ENCODE measurements at regions not wholly inside any gene's neighbourhood (a gene's known extent, or its start where the extent isn't known, plus 50 kb on each side); places are given as distances from the start of the nearest gene placed in this dataset.
"Not testable (repeated sequence)": the region's sequence is repeated elsewhere in the genome, so short reads cannot be mapped to it uniquely, and the experiment has no call there.

DNA sequence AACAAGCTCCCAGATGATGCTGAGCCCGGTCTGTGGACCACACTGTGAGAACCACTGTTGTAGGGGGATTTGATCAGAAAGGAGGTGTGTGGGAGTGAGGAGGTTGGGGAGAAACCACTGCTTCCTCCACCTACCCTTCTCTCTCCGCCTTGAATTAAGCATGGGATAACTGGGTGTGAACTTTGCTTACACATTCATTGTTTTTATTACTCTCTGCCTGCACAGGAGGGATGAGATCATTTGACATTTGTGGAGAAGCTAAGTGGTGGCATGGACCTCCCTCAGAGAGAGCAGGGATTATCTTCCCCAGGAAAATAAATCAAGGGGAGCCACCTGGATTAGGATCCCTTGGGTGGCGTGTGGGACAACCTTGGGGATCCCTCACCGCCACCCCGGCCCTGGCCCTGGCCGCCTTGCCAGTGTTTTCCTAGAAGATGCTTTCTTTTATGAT lies 212.1 kb upstream of the ATP6AP2 start:
- POLR2A ChIA-PET = no interaction called here

DNA sequence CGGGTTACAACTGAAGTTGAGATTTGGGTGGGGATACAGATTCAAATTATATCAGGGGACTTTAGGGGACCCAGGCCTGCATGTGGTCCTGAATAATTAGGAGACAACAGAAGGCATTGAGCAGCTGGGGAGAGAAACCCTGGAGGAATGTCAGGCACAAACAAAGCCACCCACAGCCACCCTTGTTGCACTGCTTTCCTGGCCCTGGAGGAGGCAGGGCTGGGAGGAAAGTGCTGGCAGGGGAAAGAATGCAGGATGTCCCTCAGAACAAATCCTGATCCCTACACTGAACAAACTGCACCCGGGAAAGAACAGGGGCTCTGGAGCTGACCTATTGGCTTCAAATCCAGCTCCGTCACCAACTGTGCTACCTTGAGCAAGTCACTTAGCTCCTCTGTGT lies 214.1 kb upstream of the ATP6AP2 start:
- ChIA-PET CTCF (no interaction called here), POLR2A (no interaction called here)
- Histone ChIP-seq H3K27me3 (ENCODE audit: control insufficient read depth, insufficient read depth, low read length) (no peaks in the 10 kb centered on the region), H3K4me3 (ENCODE audit: low read depth, low read length) (no peak overlapping the region), H3K36me3 (ENCODE audit: control insufficient read depth, insufficient read depth, low read length) (no peaks in the 10 kb centered on the region)
- no peak for DNase-seq (ENCODE audit: low read depth)
- TF ChIP-seq, protein P1, sequence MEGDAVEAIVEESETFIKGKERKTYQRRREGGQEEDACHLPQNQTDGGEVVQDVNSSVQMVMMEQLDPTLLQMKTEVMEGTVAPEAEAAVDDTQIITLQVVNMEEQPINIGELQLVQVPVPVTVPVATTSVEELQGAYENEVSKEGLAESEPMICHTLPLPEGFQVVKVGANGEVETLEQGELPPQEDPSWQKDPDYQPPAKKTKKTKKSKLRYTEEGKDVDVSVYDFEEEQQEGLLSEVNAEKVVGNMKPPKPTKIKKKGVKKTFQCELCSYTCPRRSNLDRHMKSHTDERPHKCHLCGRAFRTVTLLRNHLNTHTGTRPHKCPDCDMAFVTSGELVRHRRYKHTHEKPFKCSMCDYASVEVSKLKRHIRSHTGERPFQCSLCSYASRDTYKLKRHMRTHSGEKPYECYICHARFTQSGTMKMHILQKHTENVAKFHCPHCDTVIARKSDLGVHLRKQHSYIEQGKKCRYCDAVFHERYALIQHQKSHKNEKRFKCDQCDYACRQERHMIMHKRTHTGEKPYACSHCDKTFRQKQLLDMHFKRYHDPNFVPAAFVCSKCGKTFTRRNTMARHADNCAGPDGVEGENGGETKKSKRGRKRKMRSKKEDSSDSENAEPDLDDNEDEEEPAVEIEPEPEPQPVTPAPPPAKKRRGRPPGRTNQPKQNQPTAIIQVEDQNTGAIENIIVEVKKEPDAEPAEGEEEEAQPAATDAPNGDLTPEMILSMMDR (IDR thresholded peaks at IDR 0.05; ENCODE audit: insufficient read depth, low read depth, low read length) = no peak

More for the DNA sequence above, 212.1 kb upstream of the ATP6AP2 start:
- TF ChIP-seq, protein P1 (IDR thresholded peaks at IDR 0.05; ENCODE audit: insufficient read depth, low read depth, low read length) = no peak
- DNase-seq (ENCODE audit: low read depth) = no peak
- Histone ChIP-seq H3K27me3 (ENCODE audit: control insufficient read depth, insufficient read depth, low read length) (no peaks in the 10 kb centered on the region), H3K4me3 (ENCODE audit: low read depth, low read length) (no peak overlapping the region), H3K36me3 (ENCODE audit: control insufficient read depth, insufficient read depth, low read length) (no peaks in the 10 kb centered on the region)
- CTCF ChIA-PET = no interaction called here

DNA sequence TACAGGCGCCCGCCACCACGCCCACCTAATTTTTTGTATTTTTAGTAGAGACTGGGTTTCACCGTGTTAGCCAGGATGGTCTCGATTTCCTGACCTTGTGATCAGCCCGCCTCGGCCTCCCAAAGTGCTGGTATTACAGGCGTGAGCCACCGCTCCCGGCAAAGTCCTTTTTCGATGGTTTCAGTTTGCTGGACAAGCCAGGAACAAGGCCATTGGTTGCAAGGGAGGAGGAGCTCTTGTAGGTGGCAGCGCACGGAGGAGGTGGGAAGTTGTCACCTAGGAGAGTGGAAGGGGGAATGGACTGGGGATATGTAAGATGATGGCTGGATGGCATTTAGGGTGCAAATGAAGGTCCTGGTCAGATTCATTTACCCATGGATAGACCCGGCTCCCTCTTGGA lies 218.5 kb upstream of the ATP6AP2 start:
- DNase-seq (ENCODE audit: low read depth); CTCF ChIA-PET; H3K27me3 ChIP-seq (ENCODE audit: control insufficient read depth, insufficient read depth, low read length); H3K36me3 ChIP-seq (ENCODE audit: control insufficient read depth, insufficient read depth, low read length); H3K4me3 ChIP-seq (ENCODE audit: low read depth, low read length); POLR2A ChIA-PET: not testable (repeated sequence)

DNA sequence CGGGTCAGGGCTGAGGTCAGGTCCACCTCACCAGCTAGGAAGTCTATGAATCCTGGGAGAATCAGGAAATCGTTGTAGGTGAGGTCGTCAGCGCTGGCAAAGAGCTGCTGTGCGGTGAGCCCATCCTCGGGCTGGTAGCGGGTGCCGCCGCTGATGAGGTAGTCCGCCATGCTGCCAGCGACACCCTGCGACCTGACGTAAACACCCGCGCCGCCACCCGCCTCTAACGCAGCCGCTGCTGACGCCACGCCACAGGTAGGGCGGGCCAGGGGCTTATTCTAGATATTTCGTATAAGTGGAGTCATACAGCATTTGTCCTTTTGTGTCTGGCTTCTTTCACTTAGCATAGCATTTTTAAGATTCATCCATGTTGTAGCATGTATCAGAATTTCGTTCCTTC lies 220.2 kb upstream of the ATP6AP2 start:
- DNase-seq (ENCODE audit: low read depth) = no peak
- POLR2A ChIA-PET = no interaction called here
- H3K27me3 ChIP-seq (ENCODE audit: control insufficient read depth, insufficient read depth, low read length) = no peaks in the 10 kb centered on the region
- CTCF ChIA-PET = no interaction called here
- H3K36me3 ChIP-seq (ENCODE audit: control insufficient read depth, insufficient read depth, low read length) = no peaks in the 10 kb centered on the region
- TF ChIP-seq, protein P1 (IDR thresholded peaks at IDR 0.05; ENCODE audit: insufficient read depth, low read depth, low read length) = no peak
- no peak overlapping the region for H3K4me3 ChIP-seq (ENCODE audit: low read depth, low read length)

DNA sequence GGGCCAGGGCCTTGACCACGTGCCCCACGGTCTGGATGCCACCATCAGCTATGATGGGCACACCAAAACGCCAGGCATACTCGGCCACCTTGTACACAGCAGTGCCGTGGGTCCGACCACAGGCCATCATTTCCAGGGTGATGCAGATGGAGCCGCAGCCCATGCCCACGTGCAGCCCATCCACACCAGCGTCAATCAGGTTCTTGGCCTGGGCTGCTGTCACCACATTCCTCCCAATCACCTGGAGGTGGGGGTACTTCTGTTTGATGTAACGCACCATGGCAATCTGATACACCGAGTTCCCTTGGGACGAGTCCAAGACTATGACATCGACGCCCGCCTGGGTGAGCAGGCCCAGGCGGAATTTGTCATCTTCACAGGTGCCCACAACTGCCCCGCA lies 221.2 kb upstream of the ATP6AP2 start:
- no peak overlapping the region for H3K4me3 ChIP-seq (ENCODE audit: low read depth, low read length)
- H3K36me3 ChIP-seq (ENCODE audit: control insufficient read depth, insufficient read depth, low read length) = no peaks in the 10 kb centered on the region
- no peak for DNase-seq (ENCODE audit: low read depth)
- CTCF ChIA-PET = no interaction called here
- POLR2A ChIA-PET = no interaction called here
- no peaks in the 10 kb centered on the region for H3K27me3 ChIP-seq (ENCODE audit: control insufficient read depth, insufficient read depth, low read length)
- TF ChIP-seq, protein P1 (IDR thresholded peaks at IDR 0.05; ENCODE audit: insufficient read depth, low read depth, low read length) = no peak

DNA sequence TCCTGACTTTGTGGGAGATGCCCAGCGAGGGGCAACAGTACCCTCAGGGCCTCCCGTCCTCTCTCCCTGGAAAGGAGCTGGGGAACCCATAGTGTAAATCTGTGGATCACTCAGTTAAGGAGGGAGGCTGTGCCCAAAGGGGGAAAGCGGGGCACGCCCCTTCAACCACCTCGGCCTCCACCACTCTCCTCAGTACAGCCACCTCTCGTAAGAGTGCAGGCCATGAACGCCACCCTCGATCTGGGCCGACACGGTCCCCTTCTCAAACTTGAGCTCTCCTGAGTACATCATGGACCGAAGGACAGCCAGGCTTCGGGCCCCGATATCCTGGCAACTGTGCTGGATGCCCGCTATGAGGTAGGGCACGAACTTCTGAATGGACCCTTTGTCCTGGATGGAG lies 221.8 kb upstream of the ATP6AP2 start:
- POLR2A ChIA-PET = no interaction called here
- Histone ChIP-seq H3K4me3 (ENCODE audit: low read depth, low read length) (no peak overlapping the region), H3K27me3 (ENCODE audit: control insufficient read depth, insufficient read depth, low read length) (no peaks in the 10 kb centered on the region), H3K36me3 (ENCODE audit: control insufficient read depth, insufficient read depth, low read length) (no peaks in the 10 kb centered on the region)
- CTCF ChIA-PET = no interaction called here
- DNase-seq (ENCODE audit: low read depth) = no peak
- TF ChIP-seq, protein P1 (IDR thresholded peaks at IDR 0.05; ENCODE audit: insufficient read depth, low read depth, low read length) = no peak

All from BJ (cell line).